AG09309 (cell line): ENCODE measurements at regions not wholly inside any gene's neighbourhood (a gene's known extent, or its start where the extent isn't known, plus 50 kb on each side); places are given as distances from the start of the nearest gene placed in this dataset.

Experiments
- DNase-seq: peaks from one replicate; pipeline ENCODE4 v3.0.0-alpha.2; 2010; ENCODE audit warnings: low read depth
- H3K4me3 ChIP-seq: 2 replicates; pipeline ENCODE4 v1.5.1; 2011; ENCODE audit warnings: mild to moderate bottlenecking, low read depth, low read length, moderate library complexity; ENCODE audit not compliant: control insufficient read depth
- CTCF ChIP-seq: IDR thresholded peaks from 2 replicates; pipeline ENCODE4 v1.5.1; 2011; ENCODE audit warnings: mild to moderate bottlenecking, low read depth, low read length, inconsistent platforms; ENCODE audit not compliant: insufficient read depth, control insufficient read depth; ENCODE audit errors: missing control alignments

- DNase-seq, result no peak
- no peak for TF ChIP-seq CTCF
- H3K4me3 ChIP-seq, result no peak overlapping the region; the same call in 1 of the 2 replicates
Observed at GRCh38 chr1:59020151-59020997, 236.5 kb upstream of the JUN start.

DNA sequence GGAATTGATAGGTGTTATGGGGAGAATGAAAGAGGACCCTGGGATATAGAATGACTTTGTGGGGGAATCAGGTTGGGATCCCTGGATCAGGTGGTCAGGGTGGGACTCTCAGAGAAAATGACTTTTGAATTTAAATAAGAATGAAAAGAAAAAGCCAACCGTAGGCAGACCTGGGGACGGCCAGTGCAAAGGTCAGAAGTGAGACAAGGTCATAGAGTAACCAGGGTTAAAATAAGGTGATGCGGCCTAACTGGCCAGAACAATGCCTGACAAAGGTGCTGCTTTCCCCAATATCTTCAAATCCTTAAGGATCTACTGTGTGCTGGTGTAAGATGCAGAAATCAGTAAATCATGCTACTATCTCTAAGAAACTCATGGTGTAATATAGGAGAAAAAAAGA is 238.4 kb upstream of the JUN start:
- H3K4me3 ChIP-seq, result no peak overlapping the region
- no peak for DNase-seq
- no peak for TF ChIP-seq CTCF

GRCh38 chr1:59022799-59023198 is 239.0 kb upstream of the JUN start:
- no peak for DNase-seq
- no peak for TF ChIP-seq CTCF
- no peak overlapping the region for H3K4me3 ChIP-seq

DNA sequence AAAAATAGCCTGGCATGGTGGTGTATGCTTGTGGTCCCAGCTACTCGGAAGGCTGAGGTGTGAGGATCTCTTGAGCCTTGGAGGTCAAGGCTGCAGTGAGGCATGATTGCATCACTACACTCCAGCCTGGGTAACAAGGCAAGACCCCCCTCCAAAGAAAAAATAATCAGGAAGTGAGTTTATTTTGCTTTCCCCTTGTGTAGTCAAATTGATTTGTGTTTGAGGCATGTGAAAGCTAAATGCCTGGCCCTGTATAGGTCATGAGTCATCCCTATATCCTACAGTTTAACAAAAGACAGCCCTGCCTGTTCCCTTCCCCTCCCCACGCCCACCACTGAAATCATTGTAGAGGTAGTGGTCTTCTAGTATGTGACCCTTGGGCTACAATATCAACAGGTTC is 241.4 kb upstream of the JUN start:
- no peak for DNase-seq
- no peak overlapping the region for H3K4me3 ChIP-seq
- TF ChIP-seq CTCF, result no peak

GRCh38 chr1:59025898-59026426 is 242.1 kb upstream of the JUN start:
- H3K4me3 ChIP-seq, result no peak overlapping the region
- no peak for DNase-seq
- TF ChIP-seq CTCF, result no peak

- TF ChIP-seq CTCF, result no peak
- DNase-seq, result peak; percentile 83
- no peak overlapping the region for H3K4me3 ChIP-seq
Observed at GRCh38 chr1:59026472-59026948, 242.7 kb upstream of the JUN start.
